Endothelial cell of umbilical vein (primary cell): ENCODE measurements at regions not wholly inside any gene's neighbourhood (a gene's known extent, or its start where the extent isn't known, plus 50 kb on each side); places are given as distances from the start of the nearest gene placed in this dataset.

Experiments
- BruUV-seq: library from RNA; stranded (reverse); fragments of 400-500 nt; replicated peaks from 2 replicates; lab custom pipeline; 2021; lab: Mats Ljungman, UMichigan
- CTCF ChIA-PET: fragments of 300-600, 350-600 bp; sonication (Branson Sonifier 250); formaldehyde crosslinking; loops from one replicate; lab custom pipeline; 2021; ENCODE audit warnings: antibody characterized with exemption, inconsistent platforms; lab: Charles Lee
- POLR2A ChIA-PET: fragments of 300-600, 350-600 bp; sonication (Branson Sonifier 250); formaldehyde crosslinking; loops from one replicate; lab custom pipeline; 2021; ENCODE audit warnings: antibody characterized with exemption, inconsistent platforms; lab: Charles Lee
- DNase-seq: peaks from one replicate; pipeline ENCODE4 v3.0.0-alpha.2; 2011; ENCODE audit warnings: low read depth, low spot score
- FAIRE-seq: peaks from 2 replicates; lab custom pipeline; 2011; peaks lifted over from hg19 to GRCh38; lab: Jason Lieb, UNC
- H2AFZ ChIP-seq: 2 replicates; pipeline ENCODE4 v1.6.0; 2012; ENCODE audit warnings: low read depth, low read length, control low read depth, inconsistent platforms
- H3K27ac ChIP-seq: 2 replicates; pipeline ENCODE4 v1.5.1; 2011; ENCODE audit warnings: low read depth, mild to moderate bottlenecking, control low read depth, low read length, moderate library complexity; ENCODE audit not compliant: insufficient read depth
- H3K27me3 ChIP-seq, 2 experiments: 2 replicates each; pipeline versions ENCODE4 v1.6.0 to v1.6.1; 2011; ENCODE audit warnings: low read length in 2 of 2, mixed read lengths in 1 of 2; ENCODE audit not compliant: control insufficient read depth in 2 of 2, insufficient read depth in 2 of 2
- H3K36me3 ChIP-seq, 2 experiments: 2 replicates in 1 of 2; 3 replicates in 1 of 2; pipeline ENCODE4 v1.5.1; 2011; ENCODE audit warnings: low read length in 2 of 2, mild to moderate bottlenecking in 1 of 2, moderate library complexity in 1 of 2; ENCODE audit not compliant: control insufficient read depth in 2 of 2, insufficient read depth in 2 of 2; ENCODE audit errors: extremely low read depth in 1 of 2
- H3K4me1 ChIP-seq: 3 replicates; pipeline ENCODE4 v1.5.1; 2011; ENCODE audit warnings: mild to moderate bottlenecking, low read length; ENCODE audit not compliant: control insufficient read depth, insufficient read depth; ENCODE audit errors: extremely low read depth
- H3K4me2 ChIP-seq: 2 replicates; pipeline ENCODE4 v1.6.1; 2011; ENCODE audit warnings: low read length, control low read depth, mixed read lengths; ENCODE audit not compliant: insufficient read depth
- H3K4me3 ChIP-seq, 3 experiments: fragments of 200-600 bp in 1 of 3; sonication (generic), shearing (Covaris generic) in 1 of 3; replicated peaks in 1 of 3; 2 replicates each; pipeline ENCODE4 v1.5.1; 2011 to 2016; ENCODE audit warnings: control low read depth in 3 of 3, low read length in 3 of 3, mild to moderate bottlenecking in 2 of 3, inconsistent platforms in 1 of 3, low read depth in 1 of 3, moderate library complexity in 1 of 3; ENCODE audit not compliant: insufficient read depth in 1 of 3
- H3K79me2 ChIP-seq: 2 replicates; pipeline ENCODE4 v1.6.0; 2012; ENCODE audit warnings: low read length, inconsistent platforms; ENCODE audit not compliant: control insufficient read depth, insufficient read depth
- H3K9ac ChIP-seq: replicated peaks from 2 replicates; pipeline ENCODE3; 2011; ENCODE audit warnings: low read length, control low read depth; ENCODE audit not compliant: insufficient read depth; ENCODE audit errors: extremely low read depth
- H3K9me1 ChIP-seq: replicated peaks from 3 replicates; pipeline ENCODE4 v1.6.0; 2011; ENCODE audit warnings: mild to moderate bottlenecking, low read length; ENCODE audit not compliant: control insufficient read depth, insufficient read depth; ENCODE audit errors: extremely low read depth
- H3K9me3 ChIP-seq: replicated peaks from 2 replicates; pipeline ENCODE4 v1.5.1; 2012; ENCODE audit warnings: low read length, inconsistent platforms; ENCODE audit not compliant: control insufficient read depth, insufficient read depth
- H4K20me1 ChIP-seq: replicated peaks from 2 replicates; pipeline ENCODE3; 2011; ENCODE audit warnings: mild to moderate bottlenecking, low read length; ENCODE audit not compliant: control insufficient read depth, insufficient read depth; ENCODE audit errors: extremely low read depth
- EZH2 ChIP-seq: IDR thresholded peaks from 2 replicates; pipeline ENCODE4 v1.6.1; 2012; ENCODE audit warnings: borderline replicate concordance, low read depth, mild to moderate bottlenecking, moderate library complexity, low read length, inconsistent platforms; ENCODE audit not compliant: severe bottlenecking
- FOS ChIP-seq: IDR thresholded peaks from 2 replicates; pipeline ENCODE4 v1.6.1; 2011; ENCODE audit warnings: mild to moderate bottlenecking, low read length, moderate library complexity, borderline replicate concordance; ENCODE audit not compliant: insufficient read depth
- GATA2 ChIP-seq: IDR thresholded peaks from 2 replicates; pipeline ENCODE4 v1.7.0; 2011; ENCODE audit warnings: low read depth, mild to moderate bottlenecking, moderate library complexity, mixed read lengths, low read length; ENCODE audit not compliant: insufficient read length, insufficient read depth
- JUN ChIP-seq: IDR thresholded peaks from 2 replicates; pipeline ENCODE4 v1.6.1; 2011; ENCODE audit warnings: borderline replicate concordance, low read depth; ENCODE audit not compliant: insufficient read length, insufficient read depth
- MYC ChIP-seq: IDR thresholded peaks from one replicate; pipeline ENCODE4 v1.6.1; 2011; ENCODE audit warnings: mild to moderate bottlenecking, low read depth, low read length
- POLR2A ChIP-seq: IDR thresholded peaks from 2 replicates; pipeline ENCODE4 v1.6.1; 2012; ENCODE audit warnings: low read depth, mild to moderate bottlenecking, control low read depth, low read length
- POLR2AphosphoS5 ChIP-seq: IDR thresholded peaks from 2 replicates; pipeline ENCODE4 v1.6.1; 2012; ENCODE audit warnings: low read depth, mild to moderate bottlenecking, control low read depth, low read length, moderate library complexity; ENCODE audit not compliant: insufficient read depth
- dilution Hi-C: fragments of 300-500 bp; cut with MboI; formaldehyde crosslinking; loops from one replicate; pipeline ENCODE4 v1.15.0; 2019; ENCODE audit warnings: low sequenced_read_pairs; ENCODE audit not compliant: extremely low pct_ligation_motif_present
- intact Hi-C: fragments of 100-400 bp; cut with micrococcal nuclease; formaldehyde crosslinking; loops from one replicate; pipeline ENCODE4 v1.10.0; 2022
- TF ChIP-seq, protein P1 (sequence below), 2 donors: IDR thresholded peaks; 1 replicate in 1 of 2; 2 replicates in 1 of 2; pipeline ENCODE4 v1.5.1; 2011; ENCODE audit warnings: low read length in 2 of 2, mild to moderate bottlenecking in 2 of 2, moderate library complexity in 2 of 2, control low read depth in 1 of 2, inconsistent platforms in 1 of 2, low read depth in 1 of 2; ENCODE audit not compliant: insufficient read depth in 1 of 2; ENCODE audit errors: extremely low read depth in 1 of 2
- TF ChIP-seq, protein P2 (sequence below): IDR thresholded peaks from 2 replicates; pipeline ENCODE4 v1.6.1; 2011; ENCODE audit not compliant: insufficient read depth, insufficient read length

- H3K9ac ChIP-seq: no peak overlapping the region
- H4K20me1 ChIP-seq: no peaks in the 10 kb centered on the region
- CTCF ChIA-PET: no interaction called here
- H3K4me1 ChIP-seq: no peaks in the 10 kb centered on the region
- no peak for FAIRE-seq
- no peak overlapping the region for H2AFZ ChIP-seq
- no peak overlapping the region for H3K4me3 ChIP-seq
- no TSS peak for BruUV-seq
- dilution Hi-C loops (no loop called here), intact Hi-C loops (no loop called here)
- POLR2A ChIA-PET: no interaction called here
- no peaks in the 10 kb centered on the region for H3K9me3 ChIP-seq
- H3K27me3 ChIP-seq: no peaks in the 10 kb centered on the region
- TF ChIP-seq, protein P1, sequence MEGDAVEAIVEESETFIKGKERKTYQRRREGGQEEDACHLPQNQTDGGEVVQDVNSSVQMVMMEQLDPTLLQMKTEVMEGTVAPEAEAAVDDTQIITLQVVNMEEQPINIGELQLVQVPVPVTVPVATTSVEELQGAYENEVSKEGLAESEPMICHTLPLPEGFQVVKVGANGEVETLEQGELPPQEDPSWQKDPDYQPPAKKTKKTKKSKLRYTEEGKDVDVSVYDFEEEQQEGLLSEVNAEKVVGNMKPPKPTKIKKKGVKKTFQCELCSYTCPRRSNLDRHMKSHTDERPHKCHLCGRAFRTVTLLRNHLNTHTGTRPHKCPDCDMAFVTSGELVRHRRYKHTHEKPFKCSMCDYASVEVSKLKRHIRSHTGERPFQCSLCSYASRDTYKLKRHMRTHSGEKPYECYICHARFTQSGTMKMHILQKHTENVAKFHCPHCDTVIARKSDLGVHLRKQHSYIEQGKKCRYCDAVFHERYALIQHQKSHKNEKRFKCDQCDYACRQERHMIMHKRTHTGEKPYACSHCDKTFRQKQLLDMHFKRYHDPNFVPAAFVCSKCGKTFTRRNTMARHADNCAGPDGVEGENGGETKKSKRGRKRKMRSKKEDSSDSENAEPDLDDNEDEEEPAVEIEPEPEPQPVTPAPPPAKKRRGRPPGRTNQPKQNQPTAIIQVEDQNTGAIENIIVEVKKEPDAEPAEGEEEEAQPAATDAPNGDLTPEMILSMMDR (IDR thresholded peaks at IDR 0.05; ENCODE audit: extremely low read depth in 1 of 2, insufficient read depth in 1 of 2, low read depth in 1 of 2, low read length in 2 of 2): no peak
- TF ChIP-seq, protein P2, sequence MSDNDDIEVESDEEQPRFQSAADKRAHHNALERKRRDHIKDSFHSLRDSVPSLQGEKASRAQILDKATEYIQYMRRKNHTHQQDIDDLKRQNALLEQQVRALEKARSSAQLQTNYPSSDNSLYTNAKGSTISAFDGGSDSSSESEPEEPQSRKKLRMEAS: no peak
- TF ChIP-seq EZH2 (no peak), POLR2AphosphoS5 (no peak), MYC (no peak), FOS (no peak), POLR2A (no peak), JUN (no peak), GATA2 (no peak)
- no peaks in the 10 kb centered on the region for H3K36me3 ChIP-seq
- H3K79me2 ChIP-seq: no peaks in the 10 kb centered on the region
- no peaks in the 10 kb centered on the region for H3K9me1 ChIP-seq
- no peak overlapping the region for H3K27ac ChIP-seq
- DNase-seq: no peak
- H3K4me2 ChIP-seq: no peak overlapping the region
Measured at GRCh38 chr6:14354919-14355572, 237.5 kb downstream of the CD83 start.
